HEK293T (cell line): ENCODE measurements at regions not wholly inside any gene's neighbourhood (a gene's known extent, or its start where the extent isn't known, plus 50 kb on each side); places are given as distances from the start of the nearest gene placed in this dataset.

Experiments used
- BHLHE40 ChIP-seq: fragments of 450-650 bp; IDR thresholded peaks from 2 replicates; pipeline ENCODE4 v1.6.1; 2016; ENCODE audit warnings: mild to moderate bottlenecking, moderate library complexity, borderline replicate concordance
- FOXA1 ChIP-seq: fragments of 450-650 bp; IDR thresholded peaks from 2 replicates; pipeline ENCODE4 v1.6.1; 2016; ENCODE audit warnings: mild to moderate bottlenecking
- FOXK2 ChIP-seq: fragments of 450-650 bp; IDR thresholded peaks from 2 replicates; pipeline ENCODE4 v1.6.1; 2016; ENCODE audit warnings: mild to moderate bottlenecking
- FOXM1 ChIP-seq: fragments of 450-650 bp; IDR thresholded peaks from 2 replicates; pipeline ENCODE4 v1.6.1; 2017; ENCODE audit warnings: mild to moderate bottlenecking, borderline replicate concordance
- HDGF ChIP-seq: fragments of 450-650 bp; IDR thresholded peaks from 2 replicates; pipeline ENCODE4 v1.6.1; 2017; ENCODE audit warnings: antibody characterized with exemption, borderline replicate concordance
- L3MBTL2 ChIP-seq: fragments of 450-650 bp; conservative IDR thresholded peaks from 2 replicates; pipeline ENCODE4 v1.6.1; 2016; ENCODE audit warnings: mild to moderate bottlenecking
- NFRKB ChIP-seq: fragments of 450-650 bp; IDR thresholded peaks from 2 replicates; pipeline ENCODE4 v1.6.1; 2016; ENCODE audit warnings: mild to moderate bottlenecking, moderate library complexity
- SP1 ChIP-seq: fragments of 450-650 bp; IDR thresholded peaks from 2 replicates; pipeline ENCODE4 v1.6.1; 2017
- SUZ12 ChIP-seq: fragments of 450-650 bp; IDR thresholded peaks from 2 replicates; pipeline ENCODE4 v1.6.1; 2016; ENCODE audit warnings: mild to moderate bottlenecking
- TARDBP ChIP-seq: fragments of 450-650 bp; IDR thresholded peaks from 2 replicates; pipeline ENCODE4 v1.6.1; 2016
- ZNF384 ChIP-seq: fragments of 450-650 bp; IDR thresholded peaks from 2 replicates; pipeline ENCODE4 v1.6.1; 2016

DNA sequence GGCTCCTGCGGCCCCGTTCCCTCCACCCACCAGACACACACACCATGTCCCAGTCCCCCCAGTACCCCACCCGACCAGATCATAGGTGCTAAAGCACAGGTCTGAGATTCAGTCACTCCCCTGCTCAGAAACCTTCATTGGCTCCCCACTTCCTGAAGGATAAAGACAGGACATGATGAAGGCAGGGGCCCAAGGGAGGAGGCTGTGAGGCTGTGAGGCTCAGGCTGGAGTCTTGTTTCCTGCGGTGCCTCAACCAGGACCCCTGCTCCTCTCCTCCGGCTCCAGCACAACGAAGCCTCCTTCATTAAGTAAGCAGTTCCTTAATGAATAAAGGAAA is 81.1 kb downstream of the NCR2 start:
- TF ChIP-seq NFRKB (no peak), SUZ12 (no peak), SP1 (no peak), FOXK2 (no peak), FOXM1 (no peak), BHLHE40 (no peak), ZNF384 (no peak), TARDBP (no peak), L3MBTL2 (no peak), HDGF (no peak), FOXA1 (no peak)
